Stimulated activated CD4-positive, alpha-beta T cell treated with anti-CD3 and anti-CD28 coated beads, Interleukin-2, amount 100 ng/mL, for 4 hours (primary cell): ENCODE measurements at regions not wholly inside any gene's neighbourhood (a gene's known extent, or its start where the extent isn't known, plus 50 kb on each side); places are given as distances from the start of the nearest gene placed in this dataset.

Source experiments
- DNase-seq: peaks from one replicate; pipeline ENCODE4 v3.0.0-alpha.2; 2020; ENCODE audit warnings: low read depth

GRCh38 chr6:8736156-8736895 lies 301.0 kb upstream of the SLC35B3 start:
- no peak for DNase-seq

- DNase-seq = no peak
These were observed 298.5 kb upstream of the SLC35B3 start for GRCh38 chr6:8733879-8734278.

GRCh38 chr6:8731874-8732273 lies 296.5 kb upstream of the SLC35B3 start:
- no peak for DNase-seq

GRCh38 chr6:8710668-8711431 lies 275.5 kb upstream of the SLC35B3 start:
- DNase-seq = no peak

GRCh38 chr6:8707956-8708772 lies 272.8 kb upstream of the SLC35B3 start:
- no peak for DNase-seq

GRCh38 chr6:8707369-8707768 lies 272.0 kb upstream of the SLC35B3 start:
- DNase-seq = no peak

GRCh38 chr6:8705435-8706020 lies 270.2 kb upstream of the SLC35B3 start:
- no peak for DNase-seq

GRCh38 chr6:8703059-8703458 lies 267.7 kb upstream of the SLC35B3 start:
- DNase-seq = no peak

- no peak for DNase-seq
These were observed 253.5 kb upstream of the SLC35B3 start for GRCh38 chr6:8688821-8689220.

- no peak for DNase-seq
These were observed 250.7 kb upstream of the SLC35B3 start for GRCh38 chr6:8686077-8686476.

GRCh38 chr6:8683204-8683603 lies 247.9 kb upstream of the SLC35B3 start:
- DNase-seq = no peak

- no peak for DNase-seq
These were observed 244.5 kb upstream of the SLC35B3 start for GRCh38 chr6:8679823-8680222.

GRCh38 chr6:8678466-8678865 lies 243.1 kb upstream of the SLC35B3 start:
- no peak for DNase-seq

- DNase-seq = no peak
These were observed 238.8 kb upstream of the SLC35B3 start for GRCh38 chr6:8674126-8674525.

GRCh38 chr6:8672882-8673281 lies 237.5 kb upstream of the SLC35B3 start:
- no peak for DNase-seq

- DNase-seq = no peak
These were observed 235.4 kb upstream of the SLC35B3 start for GRCh38 chr6:8670792-8671191.

- no peak for DNase-seq
These were observed 229.4 kb upstream of the SLC35B3 start for GRCh38 chr6:8664700-8665099.

- DNase-seq = no peak
These were observed 228.7 kb upstream of the SLC35B3 start for GRCh38 chr6:8664070-8664469.

GRCh38 chr6:8659404-8660189 lies 224.3 kb upstream of the SLC35B3 start:
- no peak for DNase-seq

- DNase-seq = no peak
These were observed 223.1 kb upstream of the SLC35B3 start for GRCh38 chr6:8658416-8658815.

- no peak for DNase-seq
These were observed 222.2 kb upstream of the SLC35B3 start for GRCh38 chr6:8657522-8657921.
